ENCODE measurements at regions not wholly inside any gene's neighbourhood (a gene's known extent, or its start where the extent isn't known, plus 50 kb on each side); places are given as distances from the start of the nearest gene placed in this dataset.

- DNase-seq (ENCODE audit: low read depth in 3 of 3, low spot score in 1 of 3): no peak
These were observed 379.7 kb upstream of the EEF2KMT start for GRCh38 chr16:5477251-5477650.

DNA sequence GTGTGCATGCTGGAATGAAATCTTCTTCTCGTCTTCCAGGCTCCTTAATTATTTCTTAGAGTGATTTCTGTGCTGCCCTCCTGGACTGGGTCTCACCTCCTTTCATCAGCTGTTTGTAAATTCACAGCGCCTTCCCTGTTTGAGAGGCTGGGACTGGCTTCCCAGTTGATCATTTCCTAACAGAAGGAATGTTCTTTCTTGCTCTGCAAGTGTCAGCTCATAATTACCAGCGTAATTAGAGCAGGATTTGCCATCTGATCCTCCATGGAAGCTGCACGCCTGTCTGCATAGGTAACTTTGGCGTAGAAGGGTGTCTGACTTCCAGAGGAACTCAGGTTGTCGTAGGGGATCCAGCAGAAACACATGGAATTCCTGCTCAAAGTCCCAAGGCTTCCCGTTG lies 375.0 kb upstream of the EEF2KMT start:
- DNase-seq (ENCODE audit: low read depth in 3 of 3, low spot score in 1 of 3): no peak

DNA sequence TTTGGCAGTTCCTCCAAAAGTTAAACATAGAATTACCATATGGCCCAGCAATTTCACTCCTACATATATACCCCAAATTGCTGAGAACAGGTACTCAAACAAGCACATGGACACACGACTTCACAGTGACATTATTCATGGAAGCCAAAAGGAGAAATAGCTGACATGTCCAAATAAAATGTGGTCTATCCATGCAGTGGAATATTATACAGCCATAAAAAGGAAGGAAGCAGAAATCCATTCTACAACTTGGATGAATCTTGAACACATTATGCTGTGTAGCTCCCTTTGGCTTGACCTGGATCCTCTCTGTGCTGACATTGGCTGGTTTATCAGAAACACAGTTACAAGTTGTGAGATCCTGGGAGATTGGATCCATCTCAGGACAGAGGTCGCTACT lies 370.9 kb upstream of the EEF2KMT start:
- no peak for DNase-seq (ENCODE audit: low read depth in 3 of 3, low spot score in 1 of 3)

GRCh38 chr16:5467552-5467951 lies 370.0 kb upstream of the EEF2KMT start:
- DNase-seq (ENCODE audit: low read depth in 3 of 3, low spot score in 1 of 3): no peak

DNA sequence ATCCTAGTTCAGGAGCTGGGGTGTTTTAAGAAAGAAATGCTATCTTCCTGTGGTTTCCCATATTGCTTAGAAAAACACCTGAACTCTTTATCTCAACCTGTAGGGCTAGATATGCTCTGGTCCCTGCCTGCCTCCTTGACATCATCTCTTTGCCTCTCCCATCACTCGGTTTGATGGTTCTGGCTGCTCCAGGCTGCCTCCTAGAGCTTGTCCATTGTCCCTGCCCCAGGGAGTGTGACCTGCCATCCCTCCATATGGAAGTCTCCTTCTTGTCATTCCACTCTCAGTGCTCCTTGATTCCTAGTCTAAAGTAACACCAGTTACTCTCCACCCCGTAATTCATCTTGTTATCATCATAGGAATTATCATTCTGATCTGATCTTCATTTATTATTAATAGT lies 369.0 kb upstream of the EEF2KMT start:
- DNase-seq (ENCODE audit: low read depth in 3 of 3, low spot score in 1 of 3): no peak

DNA sequence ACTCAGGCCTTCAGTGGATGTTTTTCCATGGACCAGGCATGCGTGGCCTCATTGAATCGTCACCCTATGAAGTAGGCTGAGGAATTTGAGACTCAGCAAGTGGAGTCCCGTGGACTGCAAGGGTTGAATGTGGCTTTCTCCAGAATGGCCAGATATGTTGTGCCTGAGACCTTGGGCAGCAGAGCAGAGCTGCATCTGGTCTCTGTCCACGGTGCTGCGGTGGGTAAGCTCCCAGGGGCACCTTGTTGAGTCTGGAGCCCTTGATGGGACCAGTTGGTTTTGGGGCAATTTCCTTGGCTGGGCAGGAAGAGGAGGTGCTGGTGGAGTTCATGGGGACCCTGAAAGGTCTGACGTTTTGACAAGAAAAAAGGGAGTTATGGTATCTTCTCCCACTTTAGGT lies 368.1 kb upstream of the EEF2KMT start:
- DNase-seq (ENCODE audit: low read depth in 3 of 3, low spot score in 1 of 3): no peak

- DNase-seq (ENCODE audit: low read depth in 3 of 3, low spot score in 1 of 3): no peak
These were observed 366.2 kb upstream of the EEF2KMT start for GRCh38 chr16:5463820-5464219.

DNA sequence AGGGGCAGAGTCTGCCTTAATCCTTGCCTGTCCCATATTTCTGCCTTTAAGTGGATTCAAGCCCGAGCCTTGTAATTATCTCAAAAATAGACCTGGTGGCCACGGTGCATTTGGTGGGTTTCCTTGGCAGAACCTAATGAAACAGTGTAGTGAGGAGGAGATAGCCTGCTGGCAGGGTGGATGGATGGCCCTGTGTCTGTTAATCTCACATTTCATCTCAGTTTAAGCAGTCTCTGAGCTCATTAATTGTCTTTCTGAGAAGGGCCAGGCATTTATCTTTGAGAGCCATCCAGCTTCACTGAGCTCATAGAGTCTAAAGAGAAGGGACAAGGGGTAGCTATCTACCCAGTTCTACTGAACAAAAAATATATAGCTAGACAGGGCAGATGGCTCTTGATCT lies 364.0 kb upstream of the EEF2KMT start:
- DNase-seq (ENCODE audit: low read depth in 3 of 3, low spot score in 1 of 3): no peak

DNA sequence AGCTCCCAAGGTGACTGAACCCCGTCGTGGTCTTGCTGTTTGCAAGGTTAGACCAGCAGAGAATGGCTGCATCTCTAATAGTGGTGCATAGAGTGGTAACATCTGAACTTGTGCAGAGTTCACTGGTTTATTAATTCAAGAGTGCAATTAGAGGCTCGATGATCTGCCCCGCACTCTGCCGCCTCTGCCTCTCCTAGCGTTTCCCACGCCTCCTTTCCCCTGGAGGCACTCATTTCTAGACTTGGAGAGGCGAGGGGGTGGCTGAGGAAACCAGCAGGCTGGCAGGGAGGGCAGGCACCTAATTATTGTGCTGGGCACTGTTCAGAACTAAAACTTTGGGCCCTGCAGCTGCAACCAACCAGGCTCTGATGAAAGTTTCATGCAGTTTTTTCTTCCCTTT lies 363.5 kb upstream of the EEF2KMT start:
- DNase-seq (ENCODE audit: low read depth in 3 of 3, low spot score in 1 of 3): no peak

DNA sequence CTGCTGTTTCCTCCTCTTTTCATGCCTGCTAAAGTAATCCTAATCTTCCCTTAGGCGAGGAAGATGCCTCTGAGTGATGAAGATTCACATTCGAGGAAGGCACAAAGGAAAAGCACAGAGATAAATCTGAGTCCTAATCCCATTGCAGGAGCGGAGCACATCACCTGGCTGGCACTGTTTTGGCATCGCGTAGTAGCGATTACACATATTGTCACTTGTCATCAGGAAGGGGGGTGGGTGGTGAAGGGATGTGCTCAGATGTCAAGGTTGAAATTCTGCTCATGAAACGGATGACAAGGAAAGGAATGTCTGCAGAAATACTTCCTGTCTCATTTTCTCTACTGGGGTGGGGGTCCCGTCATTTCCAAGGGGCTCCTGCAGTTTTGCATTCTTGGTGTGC lies 363.1 kb upstream of the EEF2KMT start:
- DNase-seq (ENCODE audit: low read depth in 3 of 3, low spot score in 1 of 3): no peak

- no peak for DNase-seq (ENCODE audit: low read depth in 3 of 3, low spot score in 1 of 3)
These were observed 362.3 kb upstream of the EEF2KMT start for GRCh38 chr16:5459863-5460262.

GRCh38 chr16:5455110-5455509 lies 357.5 kb upstream of the EEF2KMT start:
- DNase-seq (ENCODE audit: low read depth in 3 of 3, low spot score in 1 of 3): no peak

- no peak for DNase-seq (ENCODE audit: low read depth in 3 of 3, low spot score in 1 of 3)
These were observed 356.8 kb upstream of the EEF2KMT start for GRCh38 chr16:5454349-5454748.

- DNase-seq (ENCODE audit: low read depth in 3 of 3, low spot score in 1 of 3): no peak
These were observed 354.0 kb upstream of the EEF2KMT start for GRCh38 chr16:5451641-5452040.

- DNase-seq (ENCODE audit: low read depth in 3 of 3, low spot score in 1 of 3): no peak
These were observed 353.0 kb upstream of the EEF2KMT start for GRCh38 chr16:5450409-5451104.

- DNase-seq (ENCODE audit: low read depth in 3 of 3, low spot score in 1 of 3): no peak
These were observed 352.3 kb upstream of the EEF2KMT start for GRCh38 chr16:5449901-5450300.

DNA sequence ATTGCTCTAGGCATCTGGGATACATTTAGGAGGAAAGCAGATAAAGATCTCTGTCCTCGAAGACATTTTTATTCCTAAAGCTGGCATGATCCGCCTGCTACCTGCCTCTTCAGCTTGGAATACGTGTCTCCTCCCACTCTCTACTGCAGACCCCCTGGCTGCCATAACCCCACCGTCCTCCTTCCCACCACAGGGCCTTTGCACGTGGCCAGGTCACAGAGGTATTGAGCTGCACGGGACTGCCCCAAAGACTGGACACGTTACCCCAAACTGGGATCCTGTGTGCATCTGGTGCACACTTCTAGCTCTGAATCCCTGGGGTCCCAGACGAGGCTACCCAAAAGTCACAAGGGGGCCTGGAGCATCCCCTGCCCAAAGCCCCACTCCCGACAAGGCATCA lies 351.2 kb upstream of the EEF2KMT start:
- no peak for DNase-seq (ENCODE audit: low read depth in 3 of 3, low spot score in 1 of 3)

DNA sequence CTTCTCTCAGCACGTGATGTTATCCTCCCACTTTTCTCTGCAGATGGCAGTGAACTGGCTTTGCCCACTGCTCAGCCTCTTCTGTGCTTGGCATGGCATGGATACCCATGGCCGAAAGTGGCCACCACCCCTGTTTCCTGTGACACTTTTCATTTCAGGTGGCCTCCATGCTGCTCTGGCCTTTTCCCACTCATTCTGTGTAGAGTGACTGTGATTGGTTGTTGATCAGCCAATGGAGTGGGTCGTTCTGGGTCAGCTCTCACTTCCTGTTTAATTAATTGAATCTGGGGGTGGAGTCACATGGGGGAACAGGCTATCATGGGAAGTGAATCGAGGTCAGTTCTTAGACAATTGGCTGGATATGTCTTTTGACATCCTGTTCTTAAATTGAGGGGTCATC lies 350.1 kb upstream of the EEF2KMT start:
- DNase-seq (ENCODE audit: low read depth in 3 of 3, low spot score in 1 of 3): no peak

GRCh38 chr16:5446623-5447240 lies 349.1 kb upstream of the EEF2KMT start:
- no peak for DNase-seq (ENCODE audit: low read depth in 3 of 3, low spot score in 1 of 3)

- DNase-seq (ENCODE audit: low read depth in 3 of 3, low spot score in 1 of 3): no peak
These were observed 346.6 kb upstream of the EEF2KMT start for GRCh38 chr16:5444189-5444588.

GRCh38 chr16:5442986-5443385 lies 345.4 kb upstream of the EEF2KMT start:
- no peak for DNase-seq (ENCODE audit: low read depth in 3 of 3, low spot score in 1 of 3)

DNA sequence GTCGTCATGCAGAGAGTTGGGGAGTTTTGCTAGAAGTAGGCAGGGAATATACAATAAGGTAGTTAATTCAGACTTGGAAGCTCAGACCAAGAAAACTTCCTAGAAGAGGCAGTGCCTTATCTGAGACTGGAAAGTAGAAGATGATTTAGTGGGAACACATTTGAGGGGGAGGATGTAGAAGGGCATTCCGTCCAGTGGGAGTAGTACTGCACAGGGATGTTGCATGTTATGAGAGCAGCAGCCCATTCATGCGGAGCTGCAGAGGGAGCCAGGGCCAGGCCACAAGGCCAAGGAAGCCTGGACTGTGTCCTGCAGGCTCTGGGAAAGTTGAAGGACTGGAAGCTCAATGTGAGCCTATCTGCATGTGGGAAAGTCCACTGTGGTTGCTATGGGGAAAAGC lies 344.5 kb upstream of the EEF2KMT start:
- DNase-seq (ENCODE audit: low read depth in 3 of 3, low spot score in 1 of 3): no peak

GRCh38 chr16:5438591-5438990 lies 341.0 kb upstream of the EEF2KMT start:
- no peak for DNase-seq (ENCODE audit: low read depth in 3 of 3, low spot score in 1 of 3)
